Stimulated activated CD4-positive, alpha-beta T cell treated with anti-CD3 and anti-CD28 coated beads, TNF-alpha, amount 100 ng/mL, for 4 hours (primary cell): ENCODE measurements at regions not wholly inside any gene's neighbourhood (a gene's known extent, or its start where the extent isn't known, plus 50 kb on each side); places are given as distances from the start of the nearest gene placed in this dataset.

Experiments used
- DNase-seq, 3 experiments: peaks; one replicate each; pipeline ENCODE4 v3.0.0-alpha.2; 2020; ENCODE audit warnings: low read depth in 3 of 3

GRCh38 chr13:50711131-50711815, 132.2 kb downstream of the DLEU7 start:
- no peak for DNase-seq

- DNase-seq: no peak
Measured at GRCh38 chr13:50711996-50712395, 131.5 kb downstream of the DLEU7 start.

- no peak for DNase-seq
Measured at GRCh38 chr13:50712456-50712855, 131.0 kb downstream of the DLEU7 start.

- DNase-seq: no peak
Measured at GRCh38 chr13:50712881-50713280, 130.6 kb downstream of the DLEU7 start.

GRCh38 chr13:50713523-50714248, 129.8 kb downstream of the DLEU7 start:
- DNase-seq: no peak

- DNase-seq: no peak
Measured at GRCh38 chr13:50714891-50715290, 128.6 kb downstream of the DLEU7 start.

- no peak for DNase-seq
Measured at GRCh38 chr13:50715402-50716146, 127.9 kb downstream of the DLEU7 start.

GRCh38 chr13:50720861-50721671, 122.4 kb downstream of the DLEU7 start:
- DNase-seq: no peak

GRCh38 chr13:50721672-50721992, 121.9 kb downstream of the DLEU7 start:
- no peak for DNase-seq

GRCh38 chr13:50722440-50723125, 120.9 kb downstream of the DLEU7 start:
- DNase-seq: no peak

GRCh38 chr13:50724438-50724837, 119.1 kb downstream of the DLEU7 start:
- no peak for DNase-seq

GRCh38 chr13:50724913-50725312, 118.6 kb downstream of the DLEU7 start:
- DNase-seq: no peak

GRCh38 chr13:50726164-50726563, 117.3 kb downstream of the DLEU7 start:
- DNase-seq: no peak

GRCh38 chr13:50729177-50729576, 114.3 kb downstream of the DLEU7 start:
- DNase-seq: no peak

GRCh38 chr13:50730496-50731351, 112.8 kb downstream of the DLEU7 start:
- no peak for DNase-seq

- DNase-seq: no peak
Measured at GRCh38 chr13:50731400-50731799, 112.1 kb downstream of the DLEU7 start.

GRCh38 chr13:50732712-50733111, 110.8 kb downstream of the DLEU7 start:
- DNase-seq: no peak

GRCh38 chr13:50733392-50733791, 110.1 kb downstream of the DLEU7 start:
- no peak for DNase-seq

- no peak for DNase-seq
Measured at GRCh38 chr13:50735071-50735470, 108.4 kb downstream of the DLEU7 start.

- no peak for DNase-seq
Measured at GRCh38 chr13:50740052-50740741, 103.3 kb downstream of the DLEU7 start.
